ENCODE measurements at regions not wholly inside any gene's neighbourhood (a gene's known extent, or its start where the extent isn't known, plus 50 kb on each side); places are given as distances from the start of the nearest gene placed in this dataset.

DNA sequence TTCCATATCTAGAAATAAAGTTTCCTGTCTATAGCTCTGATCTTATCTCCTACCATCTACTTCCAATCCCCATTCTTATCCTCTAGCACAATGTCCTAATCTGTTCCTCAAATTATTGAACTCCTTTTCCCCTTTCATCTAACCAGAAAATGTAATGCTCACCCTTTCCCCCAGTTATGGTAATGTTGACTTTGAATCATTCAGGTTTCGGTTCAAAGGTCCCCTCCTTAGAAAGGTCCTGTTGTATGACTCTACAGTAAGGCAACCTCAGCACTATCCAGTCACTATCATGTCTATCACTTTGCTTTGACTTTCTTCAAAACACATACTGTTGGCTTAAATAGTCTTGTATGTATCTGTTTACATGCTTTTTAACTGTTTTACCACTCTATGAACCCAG lies 264.2 kb upstream of the PCDH15 start:
- no peak for TF ChIP-seq REST (IDR thresholded peaks at IDR 0.05; ENCODE audit: insufficient read depth in 1 of 2, low read depth in 2 of 2, low read length in 2 of 2)

- TF ChIP-seq REST (IDR thresholded peaks at IDR 0.05; ENCODE audit: insufficient read depth in 1 of 2, low read depth in 2 of 2, low read length in 2 of 2) (no peak), FOXP2 (optimal IDR thresholded peaks at IDR 0.05; ENCODE audit: borderline replicate concordance, extremely low read depth, extremely low read length, insufficient read depth) (no peak), POLR2AphosphoS5 (IDR thresholded peaks at IDR 0.05; ENCODE audit: low read depth, low read length) (no peak), TAF1 (IDR thresholded peaks at IDR 0.05; ENCODE audit: borderline replicate concordance, insufficient read depth, low read length) (no peak), SIN3A (IDR thresholded peaks at IDR 0.05; ENCODE audit: borderline replicate concordance, insufficient read depth, low read length) (no peak)
These were observed 262.8 kb upstream of the PCDH15 start for GRCh38 chr10:55063811-55064210.

GRCh38 chr10:55062349-55062748 lies 261.3 kb upstream of the PCDH15 start:
- TF ChIP-seq FOXP2 (optimal IDR thresholded peaks at IDR 0.05; ENCODE audit: borderline replicate concordance, extremely low read depth, extremely low read length, insufficient read depth) (no peak), REST (IDR thresholded peaks at IDR 0.05; ENCODE audit: insufficient read depth in 1 of 2, low read depth in 2 of 2, low read length in 2 of 2) (no peak), POLR2AphosphoS5 (IDR thresholded peaks at IDR 0.05; ENCODE audit: low read depth, low read length) (no peak), TAF1 (IDR thresholded peaks at IDR 0.05; ENCODE audit: borderline replicate concordance, insufficient read depth, low read length) (no peak), SIN3A (IDR thresholded peaks at IDR 0.05; ENCODE audit: borderline replicate concordance, insufficient read depth, low read length) (no peak)

DNA sequence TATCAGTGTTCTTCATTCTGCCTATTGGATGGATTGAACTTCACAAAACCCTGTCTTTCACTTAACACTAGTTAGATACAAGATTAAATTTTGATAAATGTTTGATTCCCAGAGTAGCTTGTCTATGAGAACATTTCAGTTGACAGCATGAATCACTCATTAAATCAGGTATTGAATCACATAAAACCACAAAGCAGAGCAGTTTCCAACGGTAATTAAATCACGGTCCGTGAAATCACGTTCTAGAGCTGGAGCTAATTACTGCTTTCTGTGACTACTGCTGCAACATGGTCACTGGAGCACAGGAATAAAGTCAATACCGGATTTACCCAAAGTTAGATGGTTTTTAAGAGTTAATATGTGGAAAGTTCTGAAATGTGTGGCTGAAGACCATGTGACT lies 257.8 kb upstream of the PCDH15 start:
- TF ChIP-seq SIN3A (IDR thresholded peaks at IDR 0.05; ENCODE audit: borderline replicate concordance, insufficient read depth, low read length) (no peak), TAF1 (IDR thresholded peaks at IDR 0.05; ENCODE audit: borderline replicate concordance, insufficient read depth, low read length) (no peak), REST (IDR thresholded peaks at IDR 0.05; ENCODE audit: insufficient read depth in 1 of 2, low read depth in 2 of 2, low read length in 2 of 2) (no peak), POLR2AphosphoS5 (IDR thresholded peaks at IDR 0.05; ENCODE audit: low read depth, low read length) (no peak), FOXP2 (optimal IDR thresholded peaks at IDR 0.05; ENCODE audit: borderline replicate concordance, extremely low read depth, extremely low read length, insufficient read depth) (no peak)

DNA sequence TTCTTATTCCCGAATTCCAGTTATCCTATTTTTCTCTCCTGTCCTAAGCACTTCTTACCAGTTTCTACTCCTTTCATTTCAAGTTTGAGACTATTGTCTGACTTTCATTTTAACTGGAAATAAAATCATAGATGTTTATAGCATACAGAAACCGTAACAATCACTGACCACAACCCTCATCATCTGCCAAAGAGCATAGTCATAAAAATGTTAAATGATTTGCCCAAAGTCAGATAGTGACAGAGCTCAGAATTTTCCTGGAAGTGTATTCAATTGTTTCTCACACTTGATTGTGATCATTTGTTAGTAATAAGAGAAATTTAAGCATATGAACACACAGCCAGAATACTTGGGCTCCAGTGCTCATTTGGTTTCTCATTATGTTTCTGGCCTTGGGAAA lies 250.5 kb upstream of the PCDH15 start:
- TF ChIP-seq FOXP2 (optimal IDR thresholded peaks at IDR 0.05; ENCODE audit: borderline replicate concordance, extremely low read depth, extremely low read length, insufficient read depth) (no peak), POLR2AphosphoS5 (IDR thresholded peaks at IDR 0.05; ENCODE audit: low read depth, low read length) (no peak), SIN3A (IDR thresholded peaks at IDR 0.05; ENCODE audit: borderline replicate concordance, insufficient read depth, low read length) (no peak), TAF1 (IDR thresholded peaks at IDR 0.05; ENCODE audit: borderline replicate concordance, insufficient read depth, low read length) (no peak), REST (IDR thresholded peaks at IDR 0.05; ENCODE audit: insufficient read depth in 1 of 2, low read depth in 2 of 2, low read length in 2 of 2) (no peak)
